ENCODE measurements at regions not wholly inside any gene's neighbourhood (a gene's known extent, or its start where the extent isn't known, plus 50 kb on each side); places are given as distances from the start of the nearest gene placed in this dataset.
"Not testable (repeated sequence)": the region's sequence is repeated elsewhere in the genome, so short reads cannot be mapped to it uniquely, and the experiment has no call there.

DNA sequence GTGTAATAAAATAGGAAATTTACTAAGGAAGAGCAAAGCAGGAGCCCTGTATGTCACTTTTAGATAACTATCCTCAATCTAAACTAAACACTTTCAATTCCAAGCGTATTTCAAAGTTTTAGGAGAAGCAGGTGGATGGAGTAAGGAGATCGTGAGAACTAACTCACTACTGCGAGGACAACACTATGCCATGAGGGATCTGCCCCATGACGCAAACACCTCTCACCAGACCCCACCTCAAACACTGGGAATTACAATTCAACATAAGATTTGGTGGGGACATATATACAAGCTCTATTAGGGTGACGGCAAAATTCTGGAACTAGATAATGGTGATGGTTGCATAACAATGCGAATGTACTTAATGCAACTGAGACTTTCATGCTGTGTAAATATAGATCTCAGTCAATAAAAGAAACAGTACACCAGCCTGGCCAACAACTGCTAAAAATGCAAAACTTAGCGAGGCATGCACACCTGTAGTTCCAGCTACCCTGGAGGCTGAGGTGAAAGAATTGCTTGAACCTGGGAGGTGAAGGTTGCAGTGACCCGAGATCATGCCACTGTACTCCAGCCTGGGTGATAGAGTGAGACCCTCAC lies 99.0 kb downstream of the SYT15 start:
- not testable (repeated sequence) for H2BK12ac ChIP-seq (ENCODE audit: low read length in 2 of 2); H3K4me3 ChIP-seq (ENCODE audit: insufficient read depth in 1 of 2, low read depth in 1 of 2, low read length in 2 of 2)

DNA sequence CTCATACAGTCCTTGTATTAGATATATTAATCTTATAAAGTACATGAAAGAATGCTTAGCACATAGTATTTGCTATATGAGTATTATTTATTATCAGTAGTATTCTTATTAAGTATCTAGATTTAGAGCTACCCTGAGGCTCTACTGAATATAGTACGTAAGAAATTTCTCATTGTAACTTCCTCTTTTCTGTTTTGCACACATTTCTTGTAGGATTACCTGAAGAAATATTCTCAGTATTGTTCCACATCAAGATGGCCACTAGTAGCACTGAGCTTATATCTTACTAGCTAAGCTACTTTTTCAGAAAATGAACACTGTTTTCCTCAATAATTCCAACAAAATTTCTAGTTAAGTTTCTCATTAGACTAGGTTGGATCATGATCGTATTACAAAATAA lies 112.5 kb downstream of the SYT15 start:
- not testable (repeated sequence) for H3K4me1 ChIP-seq (ENCODE audit: control insufficient read depth, insufficient read depth, low read depth, low read length); H3K18ac ChIP-seq (ENCODE audit: low read depth in 1 of 2, low read length in 2 of 2); H3K23ac ChIP-seq (ENCODE audit: low read length in 2 of 2); H2AK5ac ChIP-seq (ENCODE audit: low read length, severe bottlenecking); H3K4ac ChIP-seq (ENCODE audit: low read depth in 1 of 2, low read length in 2 of 2); DNase-seq; H3K79me1 ChIP-seq (replicated peaks; ENCODE audit: low read length, poor library complexity, severe bottlenecking); H2BK15ac ChIP-seq (ENCODE audit: low read depth, poor library complexity, severe bottlenecking); H3K27me3 ChIP-seq (ENCODE audit: control insufficient read depth in 1 of 2, insufficient read depth in 1 of 2, low read length in 2 of 2); H2BK12ac ChIP-seq (ENCODE audit: low read length in 2 of 2); H4K8ac ChIP-seq (ENCODE audit: low read length); H3K4me3 ChIP-seq (ENCODE audit: insufficient read depth in 1 of 2, low read depth in 1 of 2, low read length in 2 of 2); H3K36me3 ChIP-seq (ENCODE audit: control insufficient read depth in 1 of 2, insufficient read depth in 2 of 2, low read depth in 1 of 2, low read length in 2 of 2); H2BK120ac ChIP-seq (ENCODE audit: low read depth, low read length); H4K91ac ChIP-seq (ENCODE audit: low read length); H3K9ac ChIP-seq (ENCODE audit: low read length); H2BK5ac ChIP-seq (ENCODE audit: low read depth, low read length, poor library complexity, severe bottlenecking); H3K14ac ChIP-seq (ENCODE audit: low read length in 2 of 2); H3K27ac ChIP-seq (ENCODE audit: low read length, poor library complexity, severe bottlenecking); H2AFZ ChIP-seq (ENCODE audit: low read depth, low read length); H3K9me3 ChIP-seq (ENCODE audit: control insufficient read depth, low read length); H3K4me2 ChIP-seq (ENCODE audit: low read length, poor library complexity, severe bottlenecking)
- no CpG with 5 or more reads among the region's 2 CpGs for WGBS

More for the DNA sequence above, 99.0 kb downstream of the SYT15 start:
- H2BK120ac ChIP-seq (ENCODE audit: low read depth, low read length); H3K23ac ChIP-seq (ENCODE audit: low read length in 2 of 2); H3K9me3 ChIP-seq (ENCODE audit: control insufficient read depth, low read length); H3K9ac ChIP-seq (ENCODE audit: low read length); H3K14ac ChIP-seq (ENCODE audit: low read length in 2 of 2); H2BK5ac ChIP-seq (ENCODE audit: low read depth, low read length, poor library complexity, severe bottlenecking); H2AFZ ChIP-seq (ENCODE audit: low read depth, low read length); H3K79me1 ChIP-seq (replicated peaks; ENCODE audit: low read length, poor library complexity, severe bottlenecking); H3K4ac ChIP-seq (ENCODE audit: low read depth in 1 of 2, low read length in 2 of 2); H2AK5ac ChIP-seq (ENCODE audit: low read length, severe bottlenecking); H3K4me2 ChIP-seq (ENCODE audit: low read length, poor library complexity, severe bottlenecking); DNase-seq; H3K18ac ChIP-seq (ENCODE audit: low read depth in 1 of 2, low read length in 2 of 2); H4K91ac ChIP-seq (ENCODE audit: low read length); H3K36me3 ChIP-seq (ENCODE audit: control insufficient read depth in 1 of 2, insufficient read depth in 2 of 2, low read depth in 1 of 2, low read length in 2 of 2); H3K27me3 ChIP-seq (ENCODE audit: control insufficient read depth in 1 of 2, insufficient read depth in 1 of 2, low read length in 2 of 2); H3K4me1 ChIP-seq (ENCODE audit: control insufficient read depth, insufficient read depth, low read depth, low read length); H2BK15ac ChIP-seq (ENCODE audit: low read depth, poor library complexity, severe bottlenecking); H4K8ac ChIP-seq (ENCODE audit: low read length); H3K27ac ChIP-seq (ENCODE audit: low read length, poor library complexity, severe bottlenecking): not testable (repeated sequence)
- no CpG with 5 or more reads among the region's 8 CpGs for WGBS

DNA sequence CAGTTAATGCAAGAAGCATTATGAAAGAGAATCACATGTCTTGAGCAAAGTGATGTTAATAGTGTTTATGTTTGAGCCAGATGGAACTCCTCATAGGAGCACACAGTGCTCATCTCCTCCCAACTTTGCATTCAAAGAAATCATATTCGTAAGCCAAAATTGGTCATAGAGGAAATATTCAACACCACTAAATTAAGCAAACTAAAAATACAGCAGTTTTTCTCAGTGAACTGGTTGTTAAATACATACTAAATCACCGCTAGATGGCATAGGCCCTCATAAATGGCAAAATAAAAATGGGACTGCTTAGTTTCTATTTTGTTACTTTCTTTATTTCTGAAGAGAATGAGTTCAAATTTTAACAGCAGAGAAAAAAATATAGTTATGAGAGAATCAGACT lies 114.3 kb downstream of the SYT15 start:
- H2BK12ac ChIP-seq (ENCODE audit: low read length in 2 of 2); H2BK15ac ChIP-seq (ENCODE audit: low read depth, poor library complexity, severe bottlenecking); H3K4me2 ChIP-seq (ENCODE audit: low read length, poor library complexity, severe bottlenecking); H4K8ac ChIP-seq (ENCODE audit: low read length); H3K18ac ChIP-seq (ENCODE audit: low read depth in 1 of 2, low read length in 2 of 2); H2AK5ac ChIP-seq (ENCODE audit: low read length, severe bottlenecking); H3K4me1 ChIP-seq (ENCODE audit: control insufficient read depth, insufficient read depth, low read depth, low read length); H4K91ac ChIP-seq (ENCODE audit: low read length); H2BK120ac ChIP-seq (ENCODE audit: low read depth, low read length); H3K79me1 ChIP-seq (replicated peaks; ENCODE audit: low read length, poor library complexity, severe bottlenecking); H3K23ac ChIP-seq (ENCODE audit: low read length in 2 of 2); H2AFZ ChIP-seq (ENCODE audit: low read depth, low read length); H3K4ac ChIP-seq (ENCODE audit: low read depth in 1 of 2, low read length in 2 of 2); H3K27me3 ChIP-seq (ENCODE audit: control insufficient read depth in 1 of 2, insufficient read depth in 1 of 2, low read length in 2 of 2); H3K27ac ChIP-seq (ENCODE audit: low read length, poor library complexity, severe bottlenecking); H3K4me3 ChIP-seq (ENCODE audit: insufficient read depth in 1 of 2, low read depth in 1 of 2, low read length in 2 of 2); H2BK5ac ChIP-seq (ENCODE audit: low read depth, low read length, poor library complexity, severe bottlenecking); H3K9me3 ChIP-seq (ENCODE audit: control insufficient read depth, low read length); H3K36me3 ChIP-seq (ENCODE audit: control insufficient read depth in 1 of 2, insufficient read depth in 2 of 2, low read depth in 1 of 2, low read length in 2 of 2); H3K14ac ChIP-seq (ENCODE audit: low read length in 2 of 2); H3K9ac ChIP-seq (ENCODE audit: low read length); DNase-seq: not testable (repeated sequence)
- no CpG with 5 or more reads among the region's 2 CpGs for WGBS

DNA sequence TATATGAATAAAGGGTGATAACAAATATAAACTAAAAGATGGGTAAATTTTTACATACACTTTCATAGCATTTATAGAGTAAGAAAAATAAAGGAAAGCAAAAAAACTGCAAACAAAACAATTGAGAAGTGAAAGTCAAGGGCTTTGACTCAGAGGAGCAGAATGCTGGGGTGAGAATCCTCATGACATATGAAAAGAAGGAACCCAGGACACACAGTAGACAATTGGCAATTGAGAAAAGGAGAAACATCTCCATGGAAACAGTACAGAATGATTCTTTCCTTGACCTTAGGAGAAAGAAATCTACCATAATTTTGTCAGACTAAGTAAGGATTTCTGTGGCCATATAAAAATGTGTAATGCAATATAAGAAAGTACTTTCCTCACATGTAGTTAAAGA lies 138.3 kb downstream of the SYT15 start:
- H3K4me3 ChIP-seq (ENCODE audit: insufficient read depth in 1 of 2, low read depth in 1 of 2, low read length in 2 of 2); H3K23ac ChIP-seq (ENCODE audit: low read length in 2 of 2); H3K36me3 ChIP-seq (ENCODE audit: control insufficient read depth in 1 of 2, insufficient read depth in 2 of 2, low read depth in 1 of 2, low read length in 2 of 2); H2AK5ac ChIP-seq (ENCODE audit: low read length, severe bottlenecking); H3K27me3 ChIP-seq (ENCODE audit: control insufficient read depth in 1 of 2, insufficient read depth in 1 of 2, low read length in 2 of 2); H2BK120ac ChIP-seq (ENCODE audit: low read depth, low read length); H2BK5ac ChIP-seq (ENCODE audit: low read depth, low read length, poor library complexity, severe bottlenecking); H3K4me2 ChIP-seq (ENCODE audit: low read length, poor library complexity, severe bottlenecking); H2BK12ac ChIP-seq (ENCODE audit: low read length in 2 of 2); H3K4ac ChIP-seq (ENCODE audit: low read depth in 1 of 2, low read length in 2 of 2); H4K8ac ChIP-seq (ENCODE audit: low read length); H4K91ac ChIP-seq (ENCODE audit: low read length); DNase-seq; H3K4me1 ChIP-seq (ENCODE audit: control insufficient read depth, insufficient read depth, low read depth, low read length); H3K9me3 ChIP-seq (ENCODE audit: control insufficient read depth, low read length); H2AFZ ChIP-seq (ENCODE audit: low read depth, low read length); H3K79me1 ChIP-seq (replicated peaks; ENCODE audit: low read length, poor library complexity, severe bottlenecking); H3K27ac ChIP-seq (ENCODE audit: low read length, poor library complexity, severe bottlenecking); H3K18ac ChIP-seq (ENCODE audit: low read depth in 1 of 2, low read length in 2 of 2); H3K9ac ChIP-seq (ENCODE audit: low read length); H2BK15ac ChIP-seq (ENCODE audit: low read depth, poor library complexity, severe bottlenecking); H3K14ac ChIP-seq (ENCODE audit: low read length in 2 of 2): not testable (repeated sequence)

Data from mesenchymal stem cell (in vitro differentiated cells and primary cell).